Fibroblast of skin of right quadriceps (primary cell): ENCODE measurements at regions not wholly inside any gene's neighbourhood (a gene's known extent, or its start where the extent isn't known, plus 50 kb on each side); places are given as distances from the start of the nearest gene placed in this dataset.
"Not testable (repeated sequence)": the region's sequence is repeated elsewhere in the genome, so short reads cannot be mapped to it uniquely, and the experiment has no call there.

Experiments used
- DNase-seq: peaks from one replicate; pipeline ENCODE4 v3.0.0-alpha.2; 2013

- no peak for DNase-seq
These were observed 161.1 kb downstream of the PHF8 start for GRCh38 chrX:53883196-53883595.

- peak; percentile 0 for DNase-seq
These were observed 161.9 kb downstream of the PHF8 start for GRCh38 chrX:53882331-53882730.

- not testable (repeated sequence) for DNase-seq
These were observed 163.5 kb downstream of the PHF8 start for GRCh38 chrX:53880786-53881185.

GRCh38 chrX:53859890-53860289 lies 173.4 kb upstream of the HUWE1 start:
- no peak for DNase-seq

- peak; percentile 10 for DNase-seq
These were observed 145.4 kb upstream of the HUWE1 start for GRCh38 chrX:53831662-53832635.

GRCh38 chrX:53824686-53825085 lies 138.2 kb upstream of the HUWE1 start:
- DNase-seq = no peak

- DNase-seq = not testable (repeated sequence)
These were observed 131.6 kb upstream of the HUWE1 start for GRCh38 chrX:53818115-53818514.

GRCh38 chrX:53817548-53817947 lies 131.0 kb upstream of the HUWE1 start:
- no peak for DNase-seq

- no peak for DNase-seq
These were observed 127.3 kb upstream of the HUWE1 start for GRCh38 chrX:53813670-53814440.

- no peak for DNase-seq
These were observed 111.8 kb upstream of the HUWE1 start for GRCh38 chrX:53798281-53798680.

GRCh38 chrX:53795576-53795975 lies 109.1 kb upstream of the HUWE1 start:
- DNase-seq = no peak

GRCh38 chrX:53794181-53794580 lies 107.7 kb upstream of the HUWE1 start:
- DNase-seq = no peak

GRCh38 chrX:53768865-53769264 lies 82.3 kb upstream of the HUWE1 start:
- no peak for DNase-seq

- no peak for DNase-seq
These were observed 81.9 kb upstream of the HUWE1 start for GRCh38 chrX:53768451-53768850.

- DNase-seq = no peak
These were observed 81.0 kb upstream of the HUWE1 start for GRCh38 chrX:53767544-53767943.

GRCh38 chrX:53757181-53757580 lies 70.7 kb upstream of the HUWE1 start:
- DNase-seq = not testable (repeated sequence)

- DNase-seq = no peak
These were observed 60.2 kb upstream of the HUWE1 start for GRCh38 chrX:53746718-53747117.

- DNase-seq = no peak
These were observed 56.7 kb upstream of the HUWE1 start for GRCh38 chrX:53743244-53743643.

GRCh38 chrX:53738370-53738906 lies 51.9 kb upstream of the HUWE1 start:
- no peak for DNase-seq
